Ovary (tissue), 7 donors: ENCODE measurements at regions not wholly inside any gene's neighbourhood (a gene's known extent, or its start where the extent isn't known, plus 50 kb on each side); places are given as distances from the start of the nearest gene placed in this dataset.

Experiments used
- DNase-seq, 5 donors: peaks; one replicate each; pipeline ENCODE4 v3.0.0-alpha.2; 2019 to 2020
- H3K27ac ChIP-seq, 2 donors: fragments of 200-600 bp; one replicate each; pipeline versions ENCODE4 v1.5.1 to v1.8.0; 2019 to 2022
- H3K27me3 ChIP-seq: fragments of 200-600 bp; one replicate; pipeline ENCODE4 v1.8.0; 2022
- H3K36me3 ChIP-seq: fragments of 200-600 bp; sonication (generic); one replicate; pipeline ENCODE4 v1.5.1; 2019
- H3K4me1 ChIP-seq: one replicate; pipeline ENCODE4 v1.8.1; 2013; ENCODE audit warnings: mild to moderate bottlenecking, moderate library complexity; ENCODE audit not compliant: insufficient read depth
- H3K4me3 ChIP-seq: fragments of 200-600 bp; sonication (generic); one replicate; pipeline ENCODE4 v1.5.1; 2017
- H3K9me3 ChIP-seq, 2 donors: fragments of 200-600 bp in 1 of 2; sonication (generic) in 1 of 2; one replicate each; pipeline versions ENCODE4 v1.5.1 to v1.8.1; 2013 to 2019; ENCODE audit warnings: mild to moderate bottlenecking in 1 of 2, moderate library complexity in 1 of 2
- EP300 ChIP-seq: sonication (generic); formaldehyde crosslinking; IDR thresholded peaks from one replicate; pipeline ENCODE4 v1.6.1; 2017; ENCODE audit warnings: antibody characterized with exemption
- POLR2A ChIP-seq: fragments of 450-650 bp; IDR thresholded peaks from one replicate; pipeline ENCODE4 v1.6.1; 2017; ENCODE audit warnings: antibody characterized with exemption, mild to moderate bottlenecking, moderate library complexity
- WGBS, 3 donors: extraction: QIAGEN DNeasy Blood & Tissue Kit in 1 of 3; methylation state at CpG; one replicate each; pipeline versions ENCODE4 v1.1.5 to v1.1.7; 2013 to 2017; 5-methylcytosine and 5-hydroxymethylcytosine counted together
- intact Hi-C, 4 donors: fragments of 100-400 bp; cut with DNase I; formaldehyde crosslinking; loops; one replicate each; pipeline versions ENCODE4 v1.11.0 to v1.15.1; 2022 to 2023
- TF ChIP-seq, protein P1 (sequence below), 3 donors: fragments of 450-650 bp in 2 of 3; fragments of 200-600 bp in 1 of 3; IDR thresholded peaks; one replicate each; pipeline versions ENCODE4 v1.5.1 to v1.8.0; 2016 to 2022; ENCODE audit warnings: antibody characterized with exemption in 3 of 3, mild to moderate bottlenecking in 1 of 3
- donor health status: DM: no; HTN: no; CAD: no; lungs with moderate emphysema.
- donor health status: DM: no; HTN: no; CAD: no.
- donor health status: Bipolar disorder and iron deficiency.
- donor health status: DM: no; HTN: no; CAD: no.
- donor health status: DM: yes; HTN: yes; CAD: no.

DNA sequence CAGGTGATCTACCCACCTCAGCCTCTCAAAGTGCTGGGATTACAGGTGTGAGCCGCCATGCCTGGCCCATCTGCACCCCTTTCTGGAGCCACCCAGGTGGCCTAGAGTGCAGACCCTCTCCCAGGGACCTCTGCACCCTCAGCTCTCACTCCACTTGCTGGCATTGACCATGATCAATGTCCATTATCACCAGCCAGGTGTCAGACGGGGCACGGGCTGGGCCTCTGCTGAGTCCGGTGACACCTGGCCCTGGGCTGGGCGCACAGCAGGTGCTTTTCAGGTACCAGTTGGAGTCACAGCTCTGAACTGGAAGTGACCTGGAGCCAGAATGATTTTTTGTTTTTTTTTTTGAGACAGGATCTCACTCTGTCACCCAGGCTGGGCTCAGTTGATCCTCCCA is 91.8 kb upstream of the PMEPA1 start:
- WGBS, 3 donors, result 75 to 98% (median 76%) methylated on average over 5 of the region's 5 CpGs
- Histone ChIP-seq H3K4me3 (no peak overlapping the region), H3K9me3 (no peaks in the 10 kb centered on the region), H3K27ac (no peak overlapping the region), H3K27me3 (no peaks in the 10 kb centered on the region), H3K36me3 (no peaks in the 10 kb centered on the region), H3K4me1 (no peaks in the 10 kb centered on the region)
- intact Hi-C loops, result no loop called here
- TF ChIP-seq EP300, result no peak
- TF ChIP-seq POLR2A, result no peak
- TF ChIP-seq, protein P1, sequence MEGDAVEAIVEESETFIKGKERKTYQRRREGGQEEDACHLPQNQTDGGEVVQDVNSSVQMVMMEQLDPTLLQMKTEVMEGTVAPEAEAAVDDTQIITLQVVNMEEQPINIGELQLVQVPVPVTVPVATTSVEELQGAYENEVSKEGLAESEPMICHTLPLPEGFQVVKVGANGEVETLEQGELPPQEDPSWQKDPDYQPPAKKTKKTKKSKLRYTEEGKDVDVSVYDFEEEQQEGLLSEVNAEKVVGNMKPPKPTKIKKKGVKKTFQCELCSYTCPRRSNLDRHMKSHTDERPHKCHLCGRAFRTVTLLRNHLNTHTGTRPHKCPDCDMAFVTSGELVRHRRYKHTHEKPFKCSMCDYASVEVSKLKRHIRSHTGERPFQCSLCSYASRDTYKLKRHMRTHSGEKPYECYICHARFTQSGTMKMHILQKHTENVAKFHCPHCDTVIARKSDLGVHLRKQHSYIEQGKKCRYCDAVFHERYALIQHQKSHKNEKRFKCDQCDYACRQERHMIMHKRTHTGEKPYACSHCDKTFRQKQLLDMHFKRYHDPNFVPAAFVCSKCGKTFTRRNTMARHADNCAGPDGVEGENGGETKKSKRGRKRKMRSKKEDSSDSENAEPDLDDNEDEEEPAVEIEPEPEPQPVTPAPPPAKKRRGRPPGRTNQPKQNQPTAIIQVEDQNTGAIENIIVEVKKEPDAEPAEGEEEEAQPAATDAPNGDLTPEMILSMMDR (IDR thresholded peaks at IDR 0.05), result no peak
- DNase-seq, result no peak

DNA sequence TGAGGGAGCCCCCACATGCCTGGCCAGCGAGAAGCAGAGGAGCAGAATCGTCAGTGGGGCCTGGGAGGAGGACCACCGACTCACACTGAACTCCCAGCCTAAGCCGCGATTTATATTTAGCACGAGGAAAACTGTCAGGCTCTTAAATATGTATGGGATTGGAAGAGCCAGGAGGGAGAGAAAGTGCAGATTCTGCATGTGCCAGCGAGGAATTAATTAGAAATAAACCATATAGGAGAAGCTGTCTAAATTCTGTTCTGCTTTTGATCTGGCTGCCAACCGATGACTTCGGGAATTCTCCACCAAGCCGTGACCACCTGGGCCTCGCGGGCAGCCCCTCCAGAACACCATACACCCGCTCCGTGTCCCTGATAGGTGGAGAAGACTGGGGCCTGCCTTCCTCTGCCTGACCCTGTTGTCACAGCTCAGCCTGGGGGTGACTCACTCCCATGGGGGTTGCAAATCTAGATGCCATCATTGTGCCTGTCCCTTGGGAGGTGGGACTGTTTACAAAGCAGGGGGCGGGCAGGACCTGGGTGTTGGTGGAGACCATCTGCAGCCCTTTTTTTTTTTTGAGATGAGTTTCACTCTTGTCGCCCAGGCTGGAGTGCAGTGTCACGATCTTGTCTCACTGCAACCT is 91.1 kb upstream of the PMEPA1 start:
- no peaks in the 10 kb centered on the region for H3K36me3 ChIP-seq
- no peak for DNase-seq
- intact Hi-C loops, result no loop called here
- no peak overlapping the region for H3K4me3 ChIP-seq
- H3K27me3 ChIP-seq, result no peaks in the 10 kb centered on the region
- no peak overlapping the region for H3K27ac ChIP-seq
- TF ChIP-seq EP300 (no peak), POLR2A (no peak)
- TF ChIP-seq, protein P1 (IDR thresholded peaks at IDR 0.05), result no peak
- WGBS, 3 donors, result 88 to 89% (median 89%) methylated on average over 17 of the region's 17 CpGs
- no peaks in the 10 kb centered on the region for H3K4me1 ChIP-seq
- H3K9me3 ChIP-seq, result no peaks in the 10 kb centered on the region

DNA sequence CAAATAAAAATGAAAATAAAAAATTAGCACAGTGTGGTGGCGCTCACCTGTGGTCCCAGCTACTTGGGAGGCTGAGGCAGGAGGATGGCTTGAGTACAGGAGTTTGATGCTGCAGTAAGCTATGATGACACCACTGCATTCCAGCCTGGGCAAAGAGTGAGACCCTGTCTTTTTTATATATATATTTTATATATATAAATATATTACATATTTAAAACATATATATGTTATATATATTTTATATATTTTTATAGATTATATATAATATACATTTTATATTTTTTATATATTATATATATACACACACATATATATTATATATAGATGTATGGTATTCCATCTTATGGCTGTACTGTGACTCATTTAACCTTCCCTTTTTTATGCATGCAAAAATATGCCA is 87.6 kb upstream of the PMEPA1 start:
- WGBS, 3 donors, result 96 to 97% (median 96%) methylated on average over 1 of the region's 1 CpG
- H3K4me1 ChIP-seq, result no peaks in the 10 kb centered on the region
- no peaks in the 10 kb centered on the region for H3K27me3 ChIP-seq
- TF ChIP-seq, protein P1 (IDR thresholded peaks at IDR 0.05), result no peak
- no peak for TF ChIP-seq POLR2A
- no peak for TF ChIP-seq EP300
- no peak overlapping the region for H3K4me3 ChIP-seq
- H3K9me3 ChIP-seq, result no peaks in the 10 kb centered on the region
- no peak overlapping the region for H3K27ac ChIP-seq
- no peaks in the 10 kb centered on the region for H3K36me3 ChIP-seq
- intact Hi-C loops, result no loop called here
- no peak for DNase-seq

- no peaks in the 10 kb centered on the region for H3K9me3 ChIP-seq
- intact Hi-C loops, result no loop called here
- H3K27me3 ChIP-seq, result no peaks in the 10 kb centered on the region
- no peaks in the 10 kb centered on the region for H3K36me3 ChIP-seq
- H3K4me3 ChIP-seq, result no peak overlapping the region
- TF ChIP-seq, protein P1 (IDR thresholded peaks at IDR 0.05), result no peak
- TF ChIP-seq EP300 (no peak), POLR2A (no peak)
- 82 to 90% (median 83%) methylated on average over 8 of the region's 8 CpGs for WGBS, 3 donors
- DNase-seq, result no peak
- no peaks in the 10 kb centered on the region for H3K4me1 ChIP-seq
- H3K27ac ChIP-seq, result no peak overlapping the region
Observed at GRCh38 chr20:57795977-57796560, 86.3 kb upstream of the PMEPA1 start.
